Amygdala (tissue), 56 donors: ENCODE measurements at regions not wholly inside any gene's neighbourhood (a gene's known extent, or its start where the extent isn't known, plus 50 kb on each side); places are given as distances from the start of the nearest gene placed in this dataset.
"Not testable (repeated sequence)": the region's sequence is repeated elsewhere in the genome, so short reads cannot be mapped to it uniquely, and the experiment has no call there.

ENCODE experiments used
- DNase-seq, 56 donors: peaks; one replicate each; lab custom pipeline; 2025; lab: John Stamatoyannopoulos, UW

DNA sequence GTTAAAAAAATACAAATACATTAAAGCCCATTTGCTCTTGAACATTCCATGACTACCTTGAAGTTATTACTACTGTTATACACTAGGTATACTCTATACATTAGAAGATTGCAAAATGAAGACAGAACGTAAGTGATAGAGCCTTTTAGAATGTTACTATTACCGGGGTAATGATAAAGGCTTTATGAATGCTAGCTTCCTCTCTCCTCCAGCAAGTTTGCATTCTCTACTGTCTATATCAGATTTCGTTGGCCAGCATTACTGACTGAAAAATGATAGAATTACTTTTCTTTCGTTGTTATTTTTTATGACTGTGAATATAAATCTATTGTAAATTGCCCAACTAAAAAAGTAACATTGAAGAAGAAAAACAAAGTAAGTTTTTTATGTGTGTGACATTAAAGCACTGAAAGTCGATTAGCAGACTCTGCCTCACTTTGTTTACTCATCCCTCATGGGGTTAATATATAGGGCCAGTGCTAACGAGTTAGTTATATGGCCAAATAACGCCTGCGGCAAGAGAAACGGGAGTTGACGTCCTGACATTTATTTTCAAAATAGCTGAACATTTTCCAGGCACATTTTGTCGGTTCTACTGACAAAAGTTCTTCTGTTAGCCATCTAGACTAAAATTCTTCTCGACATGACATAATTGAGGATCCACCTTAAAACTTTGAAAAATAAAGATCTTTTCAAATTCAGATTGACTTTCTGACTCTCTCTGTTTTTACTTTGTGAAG is 163.8 kb upstream of the KITLG start:
- no peak for DNase-seq

GRCh38 chr12:88737838-88738472 is 157.7 kb upstream of the KITLG start:
- no peak for DNase-seq

GRCh38 chr12:88736031-88736430 is 155.8 kb upstream of the KITLG start:
- DNase-seq = no peak

DNA sequence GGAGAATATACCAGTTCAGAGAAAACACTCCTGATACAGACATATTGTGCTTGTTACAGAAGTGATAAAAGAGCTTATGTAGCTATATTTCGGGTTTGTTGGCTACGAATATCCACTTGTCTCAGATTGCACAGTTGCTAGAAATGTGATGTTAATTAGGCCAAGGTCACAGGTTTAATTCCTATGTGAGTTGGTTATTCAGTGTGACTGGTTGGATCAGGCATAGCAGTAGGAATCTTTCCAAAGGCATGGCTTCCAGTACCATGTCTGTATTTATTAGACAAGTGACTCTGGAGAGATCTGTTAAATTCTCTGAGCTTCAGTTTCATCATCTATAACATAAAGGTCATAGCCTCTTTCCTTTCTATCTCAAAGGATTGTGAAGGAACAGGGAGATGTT is 152.7 kb upstream of the KITLG start:
- no peak for DNase-seq

- DNase-seq = no peak
These were observed 148.9 kb upstream of the KITLG start for GRCh38 chr12:88729196-88729595.

DNA sequence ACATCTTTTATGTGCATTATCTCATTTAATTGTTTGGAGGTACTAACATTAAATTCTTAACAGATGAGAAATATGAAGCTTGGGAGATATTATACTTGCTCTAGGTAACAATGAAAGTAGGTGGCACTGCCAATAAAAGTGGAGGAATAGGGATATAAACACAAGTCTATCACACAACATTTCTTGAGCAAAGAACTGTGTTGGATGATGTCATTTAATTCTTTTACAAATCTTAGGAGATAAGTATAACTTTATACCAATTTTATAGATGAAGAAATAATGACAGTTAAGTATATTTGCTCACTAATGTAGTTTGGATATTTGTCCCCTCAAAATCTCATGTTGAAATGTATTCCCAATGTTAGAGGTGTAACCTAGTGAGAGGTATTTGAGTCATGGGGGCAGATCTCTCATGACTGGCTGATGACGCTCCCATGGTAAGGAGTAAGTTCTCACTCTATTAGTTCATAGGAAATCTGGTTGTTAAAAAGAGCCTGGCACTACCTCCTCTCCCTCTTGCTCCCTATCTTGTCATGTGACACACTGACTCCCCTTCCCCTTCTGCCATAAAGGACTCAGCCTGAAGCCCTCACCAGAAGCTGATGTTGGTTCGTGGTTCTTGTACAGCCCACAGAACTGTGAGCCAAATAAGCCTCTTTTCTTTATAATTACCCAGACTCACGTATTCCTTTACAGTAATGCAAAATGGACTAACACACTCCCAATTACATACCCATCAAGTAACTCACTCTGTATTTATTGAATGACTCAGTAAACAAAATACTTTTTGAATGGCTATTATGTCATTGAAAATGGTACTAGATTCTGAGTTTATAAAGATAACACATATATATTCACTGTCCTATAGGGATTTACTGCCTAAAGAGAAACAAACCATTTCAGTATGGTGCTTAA is 146.8 kb upstream of the KITLG start:
- no peak for DNase-seq

DNA sequence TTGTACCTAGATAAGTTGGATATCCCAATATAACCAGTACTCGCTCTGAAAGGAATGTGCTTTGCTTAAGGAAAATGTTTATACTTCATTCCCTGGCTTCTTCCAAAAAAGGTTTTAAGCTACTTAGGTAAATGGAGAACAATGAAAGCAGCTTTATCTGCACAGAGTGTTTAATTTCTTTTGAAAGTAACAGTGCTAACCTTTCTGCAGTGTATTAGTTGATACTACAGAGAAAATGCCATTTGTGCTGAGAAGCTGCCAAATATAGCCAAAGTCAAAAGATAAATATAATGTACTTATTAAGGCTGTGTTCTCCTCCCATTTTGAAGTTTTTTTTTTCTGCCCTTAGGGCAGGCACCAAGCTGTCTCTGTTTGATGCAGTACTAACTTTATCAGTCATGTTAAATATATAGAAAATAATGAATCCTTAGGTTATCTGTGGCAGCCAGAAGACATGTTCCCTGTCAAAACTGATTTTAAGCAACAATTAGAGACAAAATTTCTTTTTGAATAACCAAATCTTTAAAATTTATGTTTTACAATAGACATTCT is 145.4 kb upstream of the KITLG start:
- DNase-seq = no peak

GRCh38 chr12:88723219-88723618 is 142.9 kb upstream of the KITLG start:
- no peak for DNase-seq

DNA sequence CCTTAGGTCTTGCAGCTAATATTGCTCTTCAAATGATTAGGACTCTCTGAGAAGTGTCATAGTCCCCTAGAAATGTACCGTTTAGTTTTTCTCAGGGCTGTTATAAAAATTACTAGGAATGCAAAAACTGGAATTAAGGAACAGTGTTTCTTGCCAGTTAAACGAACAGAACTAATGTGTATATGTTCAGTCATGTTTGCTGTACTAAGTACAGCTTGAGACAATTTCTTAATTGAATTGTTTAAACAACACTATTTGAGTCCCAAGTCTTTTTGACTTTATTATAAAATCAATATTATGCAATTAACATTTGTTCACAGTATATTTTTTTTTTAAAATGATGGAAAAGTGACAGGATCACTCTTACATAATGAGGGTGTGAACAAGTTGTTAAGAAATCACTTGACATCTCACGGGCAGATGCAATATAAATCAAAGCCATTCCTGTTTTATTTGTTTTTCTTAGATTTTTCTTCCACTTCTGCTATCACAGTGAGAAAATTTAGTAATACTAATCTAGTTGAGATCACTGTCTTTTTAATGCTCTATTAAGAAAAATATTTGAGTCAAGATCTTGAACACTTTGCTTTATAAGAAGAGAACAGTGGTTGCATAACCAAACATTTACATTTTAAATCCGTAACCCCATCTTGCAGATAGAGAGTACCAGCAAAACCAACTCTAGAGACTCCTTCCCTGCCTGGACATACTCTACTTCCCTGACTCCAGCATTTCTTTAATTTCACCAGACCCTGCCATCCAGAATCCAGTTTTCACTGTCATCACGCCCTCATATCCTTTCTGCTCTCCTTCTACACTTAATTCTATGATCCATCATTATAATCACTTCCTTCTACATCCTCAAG is 140.7 kb upstream of the KITLG start:
- DNase-seq = no peak

DNA sequence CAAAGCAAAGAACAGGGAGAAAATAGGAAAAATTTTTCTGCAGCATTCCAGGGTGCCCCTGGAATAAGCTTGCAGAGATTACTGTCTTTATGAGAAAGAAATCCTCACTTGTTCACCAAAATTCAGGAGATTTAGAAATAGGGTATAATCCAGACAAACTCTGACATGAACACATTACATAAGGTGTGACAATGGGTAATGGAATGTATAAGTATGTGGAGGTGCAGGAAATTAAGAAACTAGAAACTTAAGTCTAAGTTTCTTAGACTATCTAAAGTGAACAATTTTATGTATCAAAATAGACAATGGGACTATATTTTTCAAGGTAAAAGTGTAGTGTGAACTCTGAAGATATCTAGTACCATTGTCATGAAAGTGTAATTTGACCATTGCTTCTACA is 140.0 kb upstream of the KITLG start:
- DNase-seq = no peak

DNA sequence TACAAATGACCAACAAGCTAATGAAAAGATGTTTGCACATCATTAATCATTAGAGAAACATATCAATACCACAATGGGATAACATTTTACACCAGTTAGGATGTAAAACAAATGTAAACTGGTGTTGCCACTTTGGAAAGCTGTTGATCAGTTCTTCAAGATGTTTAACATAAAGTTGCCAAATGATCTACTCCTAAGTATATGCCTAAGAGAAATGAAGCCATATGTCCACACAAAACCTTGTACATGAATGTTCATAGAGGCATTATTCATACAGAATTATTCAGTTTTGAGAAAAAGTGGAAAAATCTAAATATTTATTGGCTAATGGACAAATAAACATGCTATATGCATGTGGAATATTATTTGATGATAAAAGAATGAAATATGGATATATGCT is 136.9 kb upstream of the KITLG start:
- no peak for DNase-seq

DNA sequence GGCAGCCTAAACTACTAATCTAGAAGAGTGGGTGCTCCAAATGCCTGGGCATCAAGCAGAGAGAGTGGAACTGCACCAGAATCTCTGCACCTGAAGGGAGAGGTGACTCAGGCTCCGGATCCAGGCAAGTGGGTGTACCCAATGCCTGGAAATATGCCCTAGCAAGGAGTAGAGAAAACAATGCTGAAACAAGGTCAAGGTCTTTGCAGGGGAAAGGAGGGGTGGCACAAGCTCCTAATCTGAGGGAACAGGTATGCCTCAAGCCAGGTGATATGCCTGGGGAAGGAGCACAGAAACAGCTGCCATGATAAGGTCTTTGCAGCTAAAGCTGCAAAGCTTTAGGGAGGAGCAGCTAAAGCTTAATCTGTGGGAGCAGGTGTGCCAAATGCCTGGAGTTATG is 136.0 kb upstream of the KITLG start:
- no peak for DNase-seq

DNA sequence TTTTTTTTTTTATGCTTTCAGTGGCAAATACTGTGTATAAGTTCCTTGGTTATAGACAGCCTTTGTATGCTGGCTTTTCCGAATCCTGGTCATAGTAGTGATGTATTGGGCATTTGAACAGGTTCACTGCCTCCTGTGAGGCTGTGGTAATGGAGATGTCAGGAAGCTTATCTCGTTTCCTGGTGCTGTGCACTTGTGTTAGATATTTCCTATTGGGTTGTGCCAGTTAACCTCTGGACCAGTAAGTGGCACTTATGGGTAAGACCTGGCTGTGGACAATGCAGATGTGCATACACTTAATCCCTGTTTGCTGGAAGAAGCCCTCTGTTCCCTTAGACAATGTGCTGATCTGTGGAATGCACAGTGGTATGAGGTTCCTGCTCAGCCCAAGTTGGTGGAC is 135.4 kb upstream of the KITLG start:
- DNase-seq = no peak

GRCh38 chr12:88714263-88714882 is 134.1 kb upstream of the KITLG start:
- DNase-seq = not testable (repeated sequence)

DNA sequence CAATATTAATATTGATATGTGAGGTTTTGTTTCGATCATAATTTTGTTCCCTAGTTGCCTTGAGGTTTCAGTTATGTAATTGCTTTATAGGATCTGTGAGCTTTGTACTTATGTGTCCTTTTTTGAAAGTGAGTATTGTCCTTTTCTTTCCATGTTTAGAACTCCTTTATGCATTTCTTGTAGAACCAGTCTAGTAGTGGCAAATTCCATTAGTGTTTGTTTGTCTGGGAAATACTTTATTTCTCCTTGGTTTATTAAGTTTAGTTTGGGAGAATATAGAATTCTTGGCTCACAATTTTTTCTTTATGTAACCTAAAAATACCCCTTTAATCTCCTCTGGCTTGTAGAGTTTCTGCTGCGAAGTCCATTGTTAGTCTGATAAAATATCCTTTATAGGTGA is 127.5 kb upstream of the KITLG start:
- DNase-seq = no peak

DNA sequence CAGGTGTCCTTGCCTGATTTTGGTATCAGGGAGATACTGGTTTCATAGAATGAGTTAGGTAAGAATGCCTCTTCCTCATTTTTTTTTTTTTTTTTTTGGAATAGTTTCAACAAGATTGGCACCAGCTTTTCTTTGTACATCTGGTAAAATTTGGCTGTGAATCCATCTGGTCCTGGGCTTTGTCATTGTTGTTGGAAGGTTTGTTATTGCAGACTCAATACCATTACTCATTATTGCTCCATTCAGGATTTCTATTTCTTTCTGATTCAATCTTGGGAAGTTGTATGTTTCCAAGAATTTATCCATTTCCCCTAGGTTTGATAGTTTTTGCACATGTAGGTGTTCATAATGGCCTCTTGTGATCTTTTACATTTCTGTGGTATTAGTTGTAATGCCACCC is 126.0 kb upstream of the KITLG start:
- no peak for DNase-seq

- DNase-seq = no peak
These were observed 123.5 kb upstream of the KITLG start for GRCh38 chr12:88703790-88704189.

DNA sequence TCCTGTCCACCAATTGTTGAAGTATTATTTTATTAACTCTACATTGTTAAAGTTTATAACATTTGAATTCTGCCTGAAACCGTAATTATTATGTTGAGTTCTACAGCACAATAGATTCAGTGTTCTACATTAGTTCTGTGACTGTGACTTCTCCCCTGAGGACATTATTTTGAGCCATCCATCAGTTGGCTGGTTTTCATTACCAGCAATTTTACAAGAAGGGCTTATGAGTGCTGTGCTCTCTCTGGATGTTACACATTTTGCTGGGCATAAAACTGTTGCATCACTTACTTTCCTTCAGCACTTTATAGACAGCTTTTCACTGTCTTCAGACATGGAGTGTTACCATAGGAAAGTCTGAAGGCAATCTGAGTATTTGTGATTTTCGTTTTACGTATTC is 118.2 kb upstream of the KITLG start:
- DNase-seq = no peak

DNA sequence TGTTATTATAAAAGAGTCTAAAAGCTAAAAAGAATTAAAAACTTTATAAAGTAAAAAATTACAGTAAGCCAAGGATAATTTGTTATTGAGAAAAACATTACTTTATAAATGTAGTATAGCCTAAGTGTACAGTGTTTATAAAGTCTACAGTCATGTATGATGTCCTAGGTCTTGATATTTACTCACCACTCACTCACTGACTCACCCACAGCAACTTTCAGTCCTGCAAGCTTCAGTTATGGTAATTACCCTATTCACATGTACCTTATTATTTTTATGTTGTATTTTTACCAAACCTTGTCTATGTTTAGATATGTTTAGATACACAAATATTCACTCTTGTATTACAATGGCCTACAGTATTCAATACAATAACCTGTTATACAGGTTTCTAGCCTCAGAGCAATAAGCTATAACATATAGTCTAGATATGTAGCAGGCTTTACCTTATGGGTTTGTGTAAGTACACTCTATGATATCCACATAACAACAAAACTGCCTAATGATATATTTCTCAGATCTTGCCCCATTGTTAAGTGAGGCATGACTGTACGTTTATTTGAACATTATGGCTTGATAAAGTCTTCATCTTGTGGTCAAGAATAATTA is 113.7 kb upstream of the KITLG start:
- no peak for DNase-seq
